ENCODE measurements at regions not wholly inside any gene's neighbourhood (a gene's known extent, or its start where the extent isn't known, plus 50 kb on each side); places are given as distances from the start of the nearest gene placed in this dataset.

DNA sequence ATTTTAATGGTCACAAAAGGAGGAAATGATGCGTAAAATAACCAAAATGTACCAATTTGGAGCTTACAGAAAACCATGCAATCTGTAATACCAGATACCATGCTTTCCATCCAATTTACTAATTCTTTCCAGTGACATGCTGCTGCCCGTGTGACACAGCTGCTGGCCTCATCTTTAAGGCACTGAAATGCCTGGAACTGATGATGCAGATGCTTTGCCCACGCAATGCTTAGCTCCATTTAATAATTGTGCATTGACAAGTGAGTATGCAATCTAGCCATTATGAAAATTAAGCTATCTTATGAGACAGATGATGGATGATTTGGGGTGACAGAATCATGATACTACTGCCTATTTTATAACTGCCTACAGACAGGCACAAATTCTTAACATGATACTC lies 169.2 kb upstream of the CTNND2 start:
- no peak for TF ChIP-seq POLR2A (IDR thresholded peaks at IDR 0.05; ENCODE audit: low read length)
- no peak for TF ChIP-seq GATA1 (IDR thresholded peaks at IDR 0.05; ENCODE audit: low read depth, low read length)
